HG03135 (cell line): ENCODE measurements at regions not wholly inside any gene's neighbourhood (a gene's known extent, or its start where the extent isn't known, plus 50 kb on each side); places are given as distances from the start of the nearest gene placed in this dataset.

Source experiments
- ATAC-seq: cut with Tn5 transposase; IDR thresholded peaks from one replicate; pipeline ENCODE4 v1.9.1; 2021; ENCODE audit warnings: mild to moderate bottlenecking, moderate library complexity; ENCODE audit not compliant: unreplicated experiment

DNA sequence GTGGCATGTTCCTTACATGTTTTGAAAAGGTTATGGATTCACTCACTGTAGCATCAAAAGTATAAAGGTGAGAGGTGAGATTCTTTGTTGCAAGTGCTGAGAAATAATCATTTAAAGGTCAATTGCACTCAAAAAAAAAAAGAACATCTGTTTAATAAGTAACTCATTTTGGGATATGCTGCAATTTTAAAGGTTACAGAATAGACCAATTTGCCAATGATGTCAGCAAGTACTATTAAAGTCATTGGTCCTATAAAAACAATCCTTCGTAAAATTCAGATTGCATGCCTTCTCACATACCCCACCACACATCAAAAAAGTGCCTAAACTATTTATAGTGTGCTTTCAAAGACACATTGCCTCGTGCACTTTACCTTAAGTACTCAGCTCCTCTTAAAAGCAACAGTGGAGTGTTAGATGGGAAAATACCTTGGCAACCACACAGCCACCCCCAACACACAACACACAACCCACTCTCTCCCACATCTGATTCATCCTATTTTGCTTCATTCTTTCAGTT is 218.2 kb upstream of the ADGRL2 start:
- ATAC-seq: no peak

GRCh38 chr1:81578867-81579266 is 221.9 kb upstream of the ADGRL2 start:
- ATAC-seq: no peak

DNA sequence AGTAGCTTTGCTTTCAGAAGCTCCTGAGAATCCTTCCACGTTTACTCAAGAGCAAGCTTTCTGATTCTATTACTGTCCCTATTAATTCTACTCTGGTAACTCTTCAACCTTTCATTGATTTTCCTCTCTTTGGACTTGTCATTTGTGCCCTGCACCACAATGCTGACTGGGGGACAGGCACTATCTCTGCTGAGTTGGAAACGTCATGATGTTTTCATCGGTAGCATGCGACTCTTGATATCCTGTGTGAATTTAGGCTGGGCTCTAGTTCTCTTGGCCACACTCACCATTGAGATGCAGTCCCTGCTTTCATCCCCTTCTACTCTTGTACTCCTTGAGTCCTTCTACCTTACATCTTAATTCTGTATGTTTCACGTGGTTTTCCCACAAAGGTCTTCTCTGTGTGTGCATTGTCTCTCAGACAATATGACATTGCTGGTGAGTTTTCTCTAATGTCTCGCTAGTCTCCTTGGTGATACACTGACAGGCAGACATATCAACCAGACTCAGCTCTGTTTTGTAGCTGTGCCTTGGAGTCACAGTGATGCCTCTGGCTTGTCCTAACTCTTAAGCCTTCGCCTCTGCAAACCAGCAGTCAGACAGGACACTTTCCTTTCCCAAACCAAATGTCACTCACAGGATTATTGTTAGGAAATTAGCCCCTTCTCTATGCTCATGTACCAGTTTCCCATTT is 223.6 kb upstream of the ADGRL2 start:
- no peak for ATAC-seq

GRCh38 chr1:81574408-81574807 is 226.3 kb upstream of the ADGRL2 start:
- no peak for ATAC-seq

DNA sequence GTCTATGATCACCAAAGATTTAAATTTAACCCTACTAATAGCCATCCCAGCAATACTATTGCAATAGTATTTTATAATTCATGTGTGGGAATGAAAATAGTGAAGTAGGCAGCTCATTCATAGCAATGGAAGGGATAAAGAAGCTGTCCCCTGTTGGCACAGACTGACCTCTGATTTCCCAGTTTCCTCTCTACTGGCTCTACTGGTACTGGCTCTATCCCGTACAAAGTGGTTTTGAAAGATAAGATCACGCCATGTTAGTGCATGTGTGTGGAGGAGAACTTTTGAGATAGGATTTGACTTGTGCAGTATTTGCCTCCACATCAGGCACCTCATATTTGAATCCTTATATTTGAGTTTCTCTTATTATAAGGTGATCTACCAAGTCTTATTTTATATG is 227.3 kb upstream of the ADGRL2 start:
- ATAC-seq: no peak

DNA sequence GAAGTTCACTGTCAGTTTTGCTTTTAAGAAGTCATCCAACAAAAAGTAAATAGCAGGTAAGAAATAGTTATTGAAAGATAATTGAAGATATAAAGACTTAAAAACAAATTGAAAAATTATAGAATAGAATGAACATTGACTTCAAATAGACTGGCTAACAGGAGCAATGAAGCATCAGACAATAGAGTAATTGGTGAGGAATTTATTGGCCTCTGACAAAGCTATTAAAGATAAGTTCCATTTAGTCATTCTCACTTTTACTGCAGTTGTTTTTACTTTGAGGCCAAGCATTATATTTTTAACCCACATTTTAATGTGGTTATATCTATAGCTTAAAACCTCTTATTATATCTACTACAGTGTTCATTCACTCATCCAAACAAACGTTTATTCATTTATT is 228.8 kb upstream of the ADGRL2 start:
- no peak for ATAC-seq

GRCh38 chr1:81569761-81570160 is 231.0 kb upstream of the ADGRL2 start:
- ATAC-seq: no peak

GRCh38 chr1:81563632-81564031 is 237.1 kb upstream of the ADGRL2 start:
- ATAC-seq: no peak

DNA sequence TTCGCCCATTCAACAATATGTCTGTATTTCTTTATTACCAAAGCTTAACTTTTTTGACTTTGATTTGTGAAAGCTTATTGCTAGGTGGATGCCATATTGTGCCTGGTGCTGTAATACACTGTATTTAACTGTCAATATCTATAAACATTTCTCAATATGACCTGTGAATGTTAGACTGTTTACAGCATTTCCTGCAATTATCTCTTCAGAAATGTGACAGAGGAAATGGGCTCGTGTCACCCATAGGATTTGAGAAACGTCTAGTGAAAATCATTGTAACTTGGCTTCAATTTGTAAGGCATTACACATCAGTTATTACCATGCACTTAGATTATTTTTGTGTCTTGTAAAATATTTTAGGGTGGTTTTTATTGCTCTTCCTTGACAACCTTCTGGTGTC is 237.8 kb upstream of the ADGRL2 start:
- no peak for ATAC-seq

DNA sequence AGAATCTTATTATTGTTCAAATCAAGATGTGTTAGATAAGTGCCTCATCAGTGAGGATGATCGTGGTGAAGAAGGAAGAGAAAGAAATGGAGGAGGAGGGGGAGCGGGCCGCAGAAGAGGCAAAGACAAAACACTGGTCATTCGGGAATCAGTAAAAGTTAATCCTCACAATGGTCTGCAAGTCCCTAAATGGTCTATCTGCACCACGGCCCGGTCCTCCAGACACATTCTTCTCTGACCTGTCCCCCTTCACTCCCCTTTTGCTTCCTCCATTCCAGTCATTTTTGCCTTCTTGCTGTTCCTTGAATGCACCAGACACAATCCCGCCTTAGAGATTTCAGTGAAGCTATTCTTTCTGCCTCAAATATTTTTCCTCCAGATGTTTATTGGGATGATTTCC is 240.1 kb upstream of the ADGRL2 start:
- no peak for ATAC-seq

DNA sequence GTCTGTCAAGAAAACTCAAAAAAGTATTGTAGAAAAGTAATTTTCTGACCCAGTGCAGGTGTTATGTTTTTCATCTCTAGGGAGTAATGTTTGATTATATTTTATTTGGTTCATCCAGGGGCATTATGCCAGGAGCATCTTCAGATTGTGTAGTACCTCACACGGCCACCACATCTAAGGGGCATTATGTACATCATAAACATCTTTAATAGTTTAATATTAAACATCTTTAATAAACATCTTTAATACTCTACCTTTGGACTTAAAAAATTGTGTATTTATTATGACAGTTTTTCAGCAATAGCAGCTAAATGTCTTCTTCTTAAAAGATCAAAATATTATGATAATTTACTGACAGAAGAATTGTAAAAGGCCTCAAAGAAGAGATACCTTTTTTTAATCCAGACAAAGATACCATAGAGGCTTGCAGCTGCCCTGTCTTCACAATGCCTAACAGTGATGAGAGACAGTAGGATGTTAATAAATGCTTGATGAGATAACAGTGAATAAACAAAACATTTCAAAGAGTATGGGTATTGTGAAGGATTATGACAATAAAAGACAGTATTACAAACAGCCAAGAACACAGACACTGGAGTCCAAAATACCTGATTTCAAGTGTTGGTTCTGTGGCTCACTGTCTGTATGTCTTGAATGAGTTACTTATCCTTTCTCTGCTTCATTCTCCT is 240.9 kb upstream of the ADGRL2 start:
- ATAC-seq: no peak

DNA sequence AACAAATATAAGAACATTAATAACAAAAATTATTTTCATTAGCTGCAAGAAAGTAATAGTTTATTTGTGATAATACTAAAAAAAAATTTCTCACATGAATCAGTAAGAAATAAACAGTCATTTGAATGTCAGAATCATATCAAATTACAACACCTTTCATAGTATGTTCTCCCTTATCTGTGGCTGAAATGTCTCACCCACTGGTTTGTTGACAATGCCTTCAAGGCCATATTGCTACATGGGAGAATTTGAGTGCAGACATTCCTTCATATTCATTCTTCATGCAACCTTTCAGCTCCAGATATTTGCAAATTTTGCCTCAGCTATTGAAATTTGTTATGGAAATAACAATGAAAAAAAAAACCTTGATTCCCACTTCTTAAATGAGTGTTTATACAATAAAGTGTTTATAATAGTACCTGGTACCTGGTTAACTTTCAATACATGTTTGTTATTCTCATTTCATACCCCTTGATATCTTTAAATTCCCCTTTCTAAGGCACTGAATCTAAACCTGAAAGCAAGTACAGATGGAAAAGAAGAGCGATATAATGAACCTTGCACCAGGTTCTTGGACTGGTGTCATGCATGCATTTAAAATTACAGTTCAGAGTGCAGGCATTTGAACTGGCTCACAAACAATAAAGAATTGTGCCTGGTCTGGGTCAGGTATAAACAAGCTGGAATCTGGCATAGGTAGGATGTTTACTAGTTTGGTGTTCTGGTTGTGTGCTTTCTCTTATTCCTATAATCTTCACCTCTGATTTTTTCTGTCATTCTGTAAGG is 242.2 kb upstream of the ADGRL2 start:
- ATAC-seq: no peak

DNA sequence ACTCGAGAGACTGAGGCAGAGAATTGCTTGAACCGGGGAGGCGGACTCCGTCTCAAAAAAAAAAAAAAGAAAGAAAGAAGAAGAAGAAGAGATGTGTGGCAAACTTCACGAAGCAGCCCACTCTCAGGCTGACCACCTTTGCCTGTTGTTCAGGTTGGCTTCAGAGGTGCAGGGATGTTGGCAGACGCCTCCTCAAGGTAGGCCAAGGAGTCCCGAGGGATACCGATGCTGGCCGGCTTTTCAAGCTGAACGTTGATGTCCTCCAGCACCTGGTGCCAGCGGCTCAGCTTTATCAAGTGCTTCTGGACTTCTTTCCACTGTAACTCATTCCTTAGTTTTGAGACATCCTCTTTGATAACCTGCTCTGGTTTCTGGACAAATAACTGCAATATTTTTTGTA is 243.8 kb upstream of the ADGRL2 start:
- ATAC-seq: no peak

DNA sequence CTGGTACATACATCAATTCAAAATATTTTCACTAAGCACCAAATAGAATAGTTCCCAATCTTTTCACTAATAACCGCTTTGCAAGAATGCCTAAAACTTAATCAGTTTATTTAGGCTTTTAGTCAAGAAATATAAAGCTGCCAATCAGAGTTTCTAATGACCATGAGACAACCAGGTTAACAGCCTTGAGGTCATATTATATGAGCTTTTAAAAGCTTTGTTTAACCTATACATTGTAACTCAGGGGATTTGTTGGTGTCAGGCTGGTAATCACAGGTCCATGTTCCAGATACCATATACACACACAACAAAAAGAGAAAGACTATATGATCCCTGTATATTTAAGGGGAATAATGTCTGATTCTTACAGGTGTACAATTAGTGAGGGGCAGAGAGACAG is 246.2 kb upstream of the ADGRL2 start:
- ATAC-seq: no peak

- ATAC-seq: no peak
Observed at GRCh38 chr1:81554108-81554507, 246.6 kb upstream of the ADGRL2 start.

DNA sequence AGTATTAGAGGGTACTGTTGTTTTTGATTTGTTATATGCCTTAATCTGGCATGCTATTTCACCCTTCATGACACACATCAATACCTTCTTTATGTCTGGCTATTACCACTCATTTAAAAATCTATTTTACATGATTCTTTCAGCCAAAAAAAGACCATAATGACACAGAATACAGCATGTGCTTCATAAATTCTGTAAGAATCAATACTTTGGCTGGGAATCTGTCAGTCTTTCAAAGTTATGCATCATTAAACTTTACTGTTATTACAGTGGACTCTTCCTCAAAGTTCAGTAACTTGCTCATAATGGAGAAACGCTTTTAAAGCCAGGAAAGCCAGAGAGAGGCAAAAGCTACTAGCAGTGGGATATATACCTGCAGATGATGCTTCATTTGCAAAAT is 247.2 kb upstream of the ADGRL2 start:
- ATAC-seq: no peak

DNA sequence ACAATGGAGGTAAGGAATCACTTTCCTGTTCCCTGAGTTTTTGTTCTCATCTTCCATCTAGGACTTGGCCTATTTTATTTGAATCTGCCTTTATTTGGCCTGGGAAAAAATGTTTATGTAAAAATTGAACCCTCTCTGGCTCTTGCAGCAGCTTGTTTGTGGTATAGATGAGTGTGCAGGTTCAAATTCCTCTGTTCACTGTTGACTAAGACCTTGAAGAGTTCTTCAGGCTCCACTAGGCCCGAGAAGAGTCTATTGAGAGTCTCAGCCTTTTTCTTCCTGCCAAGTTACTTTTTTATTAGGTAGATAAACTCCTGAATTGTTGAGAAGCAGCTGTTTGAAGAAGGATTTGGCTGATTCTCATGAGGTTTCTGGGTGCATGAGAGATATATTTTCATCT is 248.8 kb upstream of the ADGRL2 start:
- no peak for ATAC-seq

GRCh38 chr1:81550753-81551152 is 250.0 kb upstream of the ADGRL2 start:
- ATAC-seq: no peak

GRCh38 chr1:81549588-81550127 is 251.1 kb upstream of the ADGRL2 start:
- ATAC-seq: peak; percentile 58

DNA sequence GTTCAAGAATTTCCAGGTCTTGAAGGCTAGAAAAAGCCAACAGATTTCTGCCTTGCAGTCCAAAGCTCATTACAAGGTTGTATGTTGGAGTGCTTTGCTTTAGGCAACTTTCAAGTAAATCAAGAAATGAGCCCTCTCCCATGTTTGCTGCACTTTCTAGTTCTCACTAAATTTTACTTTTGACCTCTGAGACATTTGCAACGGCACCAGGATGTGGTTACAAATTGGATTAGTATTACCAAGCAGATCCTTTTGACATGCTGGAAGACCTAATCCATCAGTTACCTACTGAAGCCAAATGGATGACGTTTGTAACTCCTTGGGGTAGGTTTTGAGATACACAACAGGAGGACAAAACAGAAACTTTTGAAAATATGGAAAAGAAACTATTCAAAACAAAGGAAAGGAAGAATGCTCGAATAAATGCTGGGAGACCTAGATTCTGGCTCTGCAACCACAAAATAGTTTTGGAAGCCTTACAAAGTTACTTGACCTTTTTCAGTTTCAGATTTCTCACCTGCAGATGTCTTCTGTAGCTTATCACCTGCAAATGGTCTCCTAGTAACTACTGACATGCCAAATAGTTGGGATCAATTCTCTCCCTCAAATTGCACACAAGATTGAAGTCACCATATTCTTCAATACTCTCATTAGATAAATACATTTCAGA is 251.7 kb upstream of the ADGRL2 start:
- ATAC-seq: peak; percentile 58

DNA sequence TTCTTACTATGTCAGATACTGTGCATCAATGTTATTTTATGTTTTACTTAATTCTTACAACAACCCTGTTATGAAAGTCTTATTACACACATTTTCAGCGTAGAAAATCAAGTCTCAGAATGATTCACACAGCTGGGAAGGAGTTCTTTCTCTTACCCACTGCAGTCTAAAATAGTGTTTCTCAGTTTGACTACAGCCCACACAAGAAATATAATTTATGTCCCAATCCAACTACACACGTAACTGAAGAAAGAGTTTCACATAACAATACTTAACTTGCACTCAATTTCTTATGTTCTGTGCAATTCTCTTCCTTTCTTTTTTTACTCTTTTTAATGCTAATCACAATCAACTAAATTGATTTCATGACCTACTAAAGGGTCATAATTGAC is 252.8 kb upstream of the ADGRL2 start:
- ATAC-seq: peak; percentile 47
